Endothelial cell of umbilical vein (primary cell): ENCODE measurements at regions not wholly inside any gene's neighbourhood (a gene's known extent, or its start where the extent isn't known, plus 50 kb on each side); places are given as distances from the start of the nearest gene placed in this dataset.

ENCODE experiments used
- BruUV-seq: library from RNA; stranded (reverse); fragments of 400-500 nt; replicated peaks from 2 replicates; lab custom pipeline; 2021; lab: Mats Ljungman, UMichigan
- CTCF ChIA-PET: fragments of 300-600, 350-600 bp; sonication (Branson Sonifier 250); formaldehyde crosslinking; loops from one replicate; lab custom pipeline; 2021; ENCODE audit warnings: antibody characterized with exemption, inconsistent platforms; lab: Charles Lee
- POLR2A ChIA-PET: fragments of 300-600, 350-600 bp; sonication (Branson Sonifier 250); formaldehyde crosslinking; loops from one replicate; lab custom pipeline; 2021; ENCODE audit warnings: antibody characterized with exemption, inconsistent platforms; lab: Charles Lee
- DNase-seq: peaks from one replicate; pipeline ENCODE4 v3.0.0-alpha.2; 2011; ENCODE audit warnings: low read depth, low spot score
- FAIRE-seq: peaks from 2 replicates; lab custom pipeline; 2011; peaks lifted over from hg19 to GRCh38; lab: Jason Lieb, UNC
- H2AFZ ChIP-seq: 2 replicates; pipeline ENCODE4 v1.6.0; 2012; ENCODE audit warnings: low read depth, low read length, control low read depth, inconsistent platforms
- H3K27ac ChIP-seq: 2 replicates; pipeline ENCODE4 v1.5.1; 2011; ENCODE audit warnings: low read depth, mild to moderate bottlenecking, control low read depth, low read length, moderate library complexity; ENCODE audit not compliant: insufficient read depth
- H3K27me3 ChIP-seq, 2 experiments: 2 replicates each; pipeline versions ENCODE4 v1.6.0 to v1.6.1; 2011; ENCODE audit warnings: low read length in 2 of 2, mixed read lengths in 1 of 2; ENCODE audit not compliant: control insufficient read depth in 2 of 2, insufficient read depth in 2 of 2
- H3K36me3 ChIP-seq, 2 experiments: 2 replicates in 1 of 2; 3 replicates in 1 of 2; pipeline ENCODE4 v1.5.1; 2011; ENCODE audit warnings: low read length in 2 of 2, mild to moderate bottlenecking in 1 of 2, moderate library complexity in 1 of 2; ENCODE audit not compliant: control insufficient read depth in 2 of 2, insufficient read depth in 2 of 2; ENCODE audit errors: extremely low read depth in 1 of 2
- H3K4me1 ChIP-seq: 3 replicates; pipeline ENCODE4 v1.5.1; 2011; ENCODE audit warnings: mild to moderate bottlenecking, low read length; ENCODE audit not compliant: control insufficient read depth, insufficient read depth; ENCODE audit errors: extremely low read depth
- H3K4me2 ChIP-seq: 2 replicates; pipeline ENCODE4 v1.6.1; 2011; ENCODE audit warnings: low read length, control low read depth, mixed read lengths; ENCODE audit not compliant: insufficient read depth
- H3K4me3 ChIP-seq, 3 experiments: fragments of 200-600 bp in 1 of 3; sonication (generic), shearing (Covaris generic) in 1 of 3; replicated peaks in 1 of 3; 2 replicates each; pipeline ENCODE4 v1.5.1; 2011 to 2016; ENCODE audit warnings: control low read depth in 3 of 3, low read length in 3 of 3, mild to moderate bottlenecking in 2 of 3, inconsistent platforms in 1 of 3, low read depth in 1 of 3, moderate library complexity in 1 of 3; ENCODE audit not compliant: insufficient read depth in 1 of 3
- H3K79me2 ChIP-seq: 2 replicates; pipeline ENCODE4 v1.6.0; 2012; ENCODE audit warnings: low read length, inconsistent platforms; ENCODE audit not compliant: control insufficient read depth, insufficient read depth
- H3K9ac ChIP-seq: replicated peaks from 2 replicates; pipeline ENCODE3; 2011; ENCODE audit warnings: low read length, control low read depth; ENCODE audit not compliant: insufficient read depth; ENCODE audit errors: extremely low read depth
- H3K9me1 ChIP-seq: replicated peaks from 3 replicates; pipeline ENCODE4 v1.6.0; 2011; ENCODE audit warnings: mild to moderate bottlenecking, low read length; ENCODE audit not compliant: control insufficient read depth, insufficient read depth; ENCODE audit errors: extremely low read depth
- H3K9me3 ChIP-seq: replicated peaks from 2 replicates; pipeline ENCODE4 v1.5.1; 2012; ENCODE audit warnings: low read length, inconsistent platforms; ENCODE audit not compliant: control insufficient read depth, insufficient read depth
- H4K20me1 ChIP-seq: replicated peaks from 2 replicates; pipeline ENCODE3; 2011; ENCODE audit warnings: mild to moderate bottlenecking, low read length; ENCODE audit not compliant: control insufficient read depth, insufficient read depth; ENCODE audit errors: extremely low read depth
- EZH2 ChIP-seq: IDR thresholded peaks from 2 replicates; pipeline ENCODE4 v1.6.1; 2012; ENCODE audit warnings: borderline replicate concordance, low read depth, mild to moderate bottlenecking, moderate library complexity, low read length, inconsistent platforms; ENCODE audit not compliant: severe bottlenecking
- FOS ChIP-seq: IDR thresholded peaks from 2 replicates; pipeline ENCODE4 v1.6.1; 2011; ENCODE audit warnings: mild to moderate bottlenecking, low read length, moderate library complexity, borderline replicate concordance; ENCODE audit not compliant: insufficient read depth
- GATA2 ChIP-seq: IDR thresholded peaks from 2 replicates; pipeline ENCODE4 v1.7.0; 2011; ENCODE audit warnings: low read depth, mild to moderate bottlenecking, moderate library complexity, mixed read lengths, low read length; ENCODE audit not compliant: insufficient read length, insufficient read depth
- JUN ChIP-seq: IDR thresholded peaks from 2 replicates; pipeline ENCODE4 v1.6.1; 2011; ENCODE audit warnings: borderline replicate concordance, low read depth; ENCODE audit not compliant: insufficient read length, insufficient read depth
- MYC ChIP-seq: IDR thresholded peaks from one replicate; pipeline ENCODE4 v1.6.1; 2011; ENCODE audit warnings: mild to moderate bottlenecking, low read depth, low read length
- POLR2A ChIP-seq: IDR thresholded peaks from 2 replicates; pipeline ENCODE4 v1.6.1; 2012; ENCODE audit warnings: low read depth, mild to moderate bottlenecking, control low read depth, low read length
- POLR2AphosphoS5 ChIP-seq: IDR thresholded peaks from 2 replicates; pipeline ENCODE4 v1.6.1; 2012; ENCODE audit warnings: low read depth, mild to moderate bottlenecking, control low read depth, low read length, moderate library complexity; ENCODE audit not compliant: insufficient read depth
- dilution Hi-C: fragments of 300-500 bp; cut with MboI; formaldehyde crosslinking; loops from one replicate; pipeline ENCODE4 v1.15.0; 2019; ENCODE audit warnings: low sequenced_read_pairs; ENCODE audit not compliant: extremely low pct_ligation_motif_present
- intact Hi-C: fragments of 100-400 bp; cut with micrococcal nuclease; formaldehyde crosslinking; loops from one replicate; pipeline ENCODE4 v1.10.0; 2022
- TF ChIP-seq, protein P1 (sequence below): IDR thresholded peaks from 2 replicates; pipeline ENCODE4 v1.6.1; 2011; ENCODE audit not compliant: insufficient read depth, insufficient read length
- TF ChIP-seq, protein P2 (sequence below), 2 donors: IDR thresholded peaks; 1 replicate in 1 of 2; 2 replicates in 1 of 2; pipeline ENCODE4 v1.5.1; 2011; ENCODE audit warnings: low read length in 2 of 2, mild to moderate bottlenecking in 2 of 2, moderate library complexity in 2 of 2, control low read depth in 1 of 2, inconsistent platforms in 1 of 2, low read depth in 1 of 2; ENCODE audit not compliant: insufficient read depth in 1 of 2; ENCODE audit errors: extremely low read depth in 1 of 2

DNA sequence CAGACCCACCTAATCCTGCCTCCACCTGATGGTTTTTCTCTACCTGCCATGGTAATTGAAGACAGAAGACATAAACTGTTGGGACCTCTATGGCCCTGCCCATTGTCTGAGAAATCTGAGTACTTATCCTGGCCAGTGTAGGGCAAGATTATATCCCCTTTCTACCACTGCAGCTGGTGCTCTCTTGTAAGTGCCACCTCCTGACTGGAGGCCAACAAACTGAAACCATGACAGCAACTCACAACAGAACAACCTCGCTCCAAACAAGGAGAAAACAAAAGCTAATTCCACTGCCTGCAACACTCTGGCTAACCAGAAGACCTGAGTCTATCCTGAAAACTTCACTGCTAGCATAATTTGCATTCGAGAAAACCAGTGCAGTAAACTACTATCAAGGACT is 82.9 kb downstream of the CLDN1 start:
- Histone ChIP-seq H3K4me2 (no peak overlapping the region), H3K4me3 (no peak overlapping the region), H3K9ac (no peak overlapping the region), H3K27ac (no peak overlapping the region), H3K36me3 (no peaks in the 10 kb centered on the region), H3K9me3 (no peaks in the 10 kb centered on the region), H2AFZ (no peak overlapping the region), H4K20me1 (no peaks in the 10 kb centered on the region), H3K27me3 (no peaks in the 10 kb centered on the region), H3K79me2 (no peaks in the 10 kb centered on the region), H3K9me1 (no peaks in the 10 kb centered on the region), H3K4me1 (no peaks in the 10 kb centered on the region)
- ChIA-PET CTCF (interaction anchor here (0.7 to 1.3 kb wide), 2 partner anchors 16 to 36 kb away, joined by 3 read pairs; no protein-coding TSS in a partner anchor), POLR2A (no interaction called here)
- TF ChIP-seq POLR2AphosphoS5 (no peak), JUN (no peak), MYC (no peak), GATA2 (no peak), EZH2 (no peak), FOS (no peak), POLR2A (no peak)
- TF ChIP-seq, protein P1, sequence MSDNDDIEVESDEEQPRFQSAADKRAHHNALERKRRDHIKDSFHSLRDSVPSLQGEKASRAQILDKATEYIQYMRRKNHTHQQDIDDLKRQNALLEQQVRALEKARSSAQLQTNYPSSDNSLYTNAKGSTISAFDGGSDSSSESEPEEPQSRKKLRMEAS = no peak
- TF ChIP-seq, protein P2, sequence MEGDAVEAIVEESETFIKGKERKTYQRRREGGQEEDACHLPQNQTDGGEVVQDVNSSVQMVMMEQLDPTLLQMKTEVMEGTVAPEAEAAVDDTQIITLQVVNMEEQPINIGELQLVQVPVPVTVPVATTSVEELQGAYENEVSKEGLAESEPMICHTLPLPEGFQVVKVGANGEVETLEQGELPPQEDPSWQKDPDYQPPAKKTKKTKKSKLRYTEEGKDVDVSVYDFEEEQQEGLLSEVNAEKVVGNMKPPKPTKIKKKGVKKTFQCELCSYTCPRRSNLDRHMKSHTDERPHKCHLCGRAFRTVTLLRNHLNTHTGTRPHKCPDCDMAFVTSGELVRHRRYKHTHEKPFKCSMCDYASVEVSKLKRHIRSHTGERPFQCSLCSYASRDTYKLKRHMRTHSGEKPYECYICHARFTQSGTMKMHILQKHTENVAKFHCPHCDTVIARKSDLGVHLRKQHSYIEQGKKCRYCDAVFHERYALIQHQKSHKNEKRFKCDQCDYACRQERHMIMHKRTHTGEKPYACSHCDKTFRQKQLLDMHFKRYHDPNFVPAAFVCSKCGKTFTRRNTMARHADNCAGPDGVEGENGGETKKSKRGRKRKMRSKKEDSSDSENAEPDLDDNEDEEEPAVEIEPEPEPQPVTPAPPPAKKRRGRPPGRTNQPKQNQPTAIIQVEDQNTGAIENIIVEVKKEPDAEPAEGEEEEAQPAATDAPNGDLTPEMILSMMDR (IDR thresholded peaks at IDR 0.05; ENCODE audit: extremely low read depth in 1 of 2, insufficient read depth in 1 of 2, low read depth in 1 of 2, low read length in 2 of 2) = no peak
- DNase-seq (no peak), FAIRE-seq (no peak)
- BruUV-seq = no TSS peak
- intact Hi-C loops (no loop called here), dilution Hi-C loops (no loop called here)
